GM21786 (cell line): ENCODE measurements at regions not wholly inside any gene's neighbourhood (a gene's known extent, or its start where the extent isn't known, plus 50 kb on each side); places are given as distances from the start of the nearest gene placed in this dataset.
"Not testable (repeated sequence)": the region's sequence is repeated elsewhere in the genome, so short reads cannot be mapped to it uniquely, and the experiment has no call there.

Experiments
- ATAC-seq: cut with Tn5 transposase; IDR thresholded peaks from one replicate; pipeline ENCODE4 v1.9.1; 2021; ENCODE audit not compliant: unreplicated experiment

DNA sequence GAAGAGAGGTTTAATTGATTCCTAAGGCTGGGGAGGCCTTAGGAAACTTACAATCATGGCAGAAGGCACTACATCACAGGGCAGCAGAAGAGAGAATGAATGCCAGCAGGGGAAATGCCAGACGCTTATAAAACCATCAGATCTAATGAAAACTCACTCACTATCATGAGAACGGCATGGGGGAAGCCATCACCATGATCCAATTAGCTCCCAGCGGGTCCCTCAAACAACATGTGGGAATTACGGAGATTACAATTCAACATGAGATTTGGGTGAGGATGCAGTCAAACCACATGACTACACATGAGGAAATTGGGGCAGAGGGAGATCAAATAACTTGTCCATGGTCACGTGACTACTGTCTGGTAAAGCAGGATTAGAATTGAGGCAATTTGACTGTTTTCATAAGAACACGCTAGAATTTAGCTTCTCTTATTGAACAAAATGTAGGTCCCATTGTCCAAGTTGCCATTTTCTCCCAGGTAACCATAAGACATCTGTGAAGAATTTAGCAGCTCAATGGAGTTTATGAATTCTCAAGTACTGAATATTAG is 445.1 kb upstream of the CDH20 start:
- ATAC-seq: no peak

DNA sequence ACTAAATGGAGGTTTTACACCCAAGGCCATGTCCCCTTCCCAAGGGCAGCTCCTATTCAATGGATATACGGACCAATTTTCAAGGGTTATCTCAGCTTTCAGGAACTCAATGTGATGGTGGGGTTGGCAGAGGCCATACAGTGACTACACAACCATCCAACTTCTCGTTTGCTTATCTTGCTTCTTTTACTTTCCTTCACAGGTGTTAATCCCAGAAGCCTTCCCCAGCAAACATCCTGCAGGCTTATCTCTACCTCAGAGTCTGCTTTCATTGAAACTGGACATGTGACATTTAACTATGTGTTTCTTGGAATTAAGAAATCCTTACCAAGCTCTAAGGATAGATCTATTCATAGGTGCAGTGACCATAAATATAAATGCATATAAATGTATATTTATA is 443.8 kb upstream of the CDH20 start:
- ATAC-seq: no peak

DNA sequence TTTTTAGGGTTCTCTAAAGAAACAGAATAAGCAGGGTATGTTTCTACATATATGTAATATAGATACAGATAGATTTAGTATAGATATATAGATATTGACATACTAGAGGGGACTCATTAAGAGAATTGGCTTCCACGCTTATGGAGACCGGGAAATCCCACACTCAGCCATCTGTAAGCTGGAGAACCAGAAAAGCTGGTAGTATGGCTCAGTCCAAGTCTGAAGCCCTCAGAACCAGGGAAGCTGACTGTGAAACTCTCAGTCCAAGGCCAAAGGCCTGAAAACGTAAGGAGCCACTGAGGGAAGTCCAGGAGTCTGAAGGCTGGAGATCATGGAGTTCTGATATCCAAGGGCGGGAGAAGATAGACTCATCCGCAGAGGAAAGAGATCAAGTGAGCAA is 441.3 kb upstream of the CDH20 start:
- no peak for ATAC-seq

DNA sequence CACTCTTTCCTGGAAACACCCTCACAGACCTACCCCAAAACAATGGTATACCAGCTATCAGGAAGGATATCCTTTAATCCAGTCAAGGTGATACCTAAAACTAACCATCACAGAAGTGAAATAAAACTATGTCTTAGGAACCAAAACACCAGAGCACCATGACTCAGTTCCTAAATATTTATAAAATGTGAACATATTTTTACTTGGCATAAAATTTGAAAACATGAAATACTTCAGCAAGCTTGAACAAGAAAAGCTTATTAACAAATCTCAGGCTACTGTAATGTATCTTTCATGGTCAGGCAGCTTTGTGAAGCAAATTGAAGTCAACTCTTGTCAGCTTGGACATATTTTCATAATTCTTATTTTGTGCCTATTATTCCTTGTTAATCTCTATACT is 440.8 kb upstream of the CDH20 start:
- no peak for ATAC-seq

DNA sequence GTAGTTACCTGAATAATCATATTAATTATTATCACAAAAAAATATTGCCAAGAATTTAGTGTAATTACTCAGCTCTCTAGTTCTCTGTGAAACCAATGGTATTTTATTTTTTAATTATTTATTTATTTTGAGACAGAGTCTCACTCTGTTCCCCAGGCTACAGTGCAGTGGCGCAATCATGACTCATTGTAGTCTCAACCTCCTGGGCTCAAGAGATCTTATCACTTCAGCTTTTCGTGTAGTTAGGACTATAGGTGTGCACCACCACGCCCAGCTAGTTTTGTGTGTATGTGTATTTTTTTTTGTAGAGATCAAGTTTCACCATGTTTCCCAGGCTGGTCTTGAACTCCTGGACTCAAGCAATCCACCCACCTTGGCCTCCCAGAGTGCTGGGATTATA is 440.4 kb upstream of the CDH20 start:
- no peak for ATAC-seq

DNA sequence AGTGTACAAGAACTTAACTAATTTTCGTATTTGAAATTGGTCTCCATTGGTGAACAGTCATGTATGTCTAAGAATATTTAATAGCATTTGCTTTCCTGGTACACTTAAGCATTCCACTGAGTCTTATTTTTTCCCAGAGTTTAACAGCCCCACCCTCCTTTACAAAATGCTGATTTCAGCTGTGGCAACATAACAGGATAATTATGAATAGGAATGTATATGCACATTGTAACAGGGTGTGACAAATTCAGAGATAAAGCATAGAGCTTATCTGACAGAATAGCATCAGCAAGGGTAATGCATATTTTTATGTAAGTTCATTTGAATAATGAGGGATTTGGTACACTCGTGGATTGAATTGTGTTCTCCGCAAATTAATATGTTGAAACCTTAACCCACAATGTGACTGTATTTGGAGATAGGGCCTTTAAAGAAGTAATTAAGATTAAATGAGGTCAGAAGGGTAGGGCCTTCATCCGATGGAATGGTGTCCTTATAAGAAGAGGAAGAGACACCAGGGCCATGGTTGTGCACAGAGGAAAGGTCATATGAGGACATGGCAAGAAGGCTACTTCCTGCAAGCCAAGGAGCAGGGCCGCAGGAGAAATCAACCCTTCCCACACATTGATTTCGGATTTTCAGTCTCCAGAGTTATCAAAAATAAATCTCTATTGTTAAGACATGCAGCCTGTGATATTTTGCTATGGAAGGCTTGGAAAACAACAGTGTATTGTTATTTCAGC is 439.7 kb upstream of the CDH20 start:
- no peak for ATAC-seq

DNA sequence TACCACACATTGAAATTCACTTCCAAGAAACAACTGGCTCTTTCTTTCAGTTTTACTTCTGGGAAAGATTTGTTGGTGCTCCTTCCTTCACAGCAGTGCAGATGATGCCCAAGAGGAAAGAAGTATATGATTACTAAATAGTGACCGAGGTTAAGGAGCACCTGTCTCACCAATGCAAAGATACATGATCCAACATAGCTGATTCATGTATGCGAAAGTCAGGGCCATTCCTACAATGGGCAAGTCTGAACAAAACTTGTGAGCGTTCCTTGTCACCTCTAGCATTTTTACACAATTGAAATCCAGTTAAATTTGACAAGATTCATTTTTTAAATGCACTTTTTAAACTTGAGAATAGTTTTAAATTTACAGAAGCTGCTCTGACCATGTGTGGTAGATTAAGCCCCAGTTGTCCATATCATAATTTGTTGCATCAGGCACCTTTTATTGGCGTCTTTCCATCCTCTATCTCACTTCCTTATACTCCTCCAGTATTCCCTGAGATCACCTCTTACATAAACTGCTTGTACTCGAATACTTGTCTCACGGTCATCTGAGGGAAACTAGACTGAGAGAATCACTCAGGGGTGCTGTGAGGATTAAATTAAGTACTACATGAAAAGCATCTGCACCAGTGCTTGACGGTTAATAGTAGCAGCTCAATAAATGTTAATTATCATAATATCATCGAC is 438.8 kb upstream of the CDH20 start:
- ATAC-seq: no peak

DNA sequence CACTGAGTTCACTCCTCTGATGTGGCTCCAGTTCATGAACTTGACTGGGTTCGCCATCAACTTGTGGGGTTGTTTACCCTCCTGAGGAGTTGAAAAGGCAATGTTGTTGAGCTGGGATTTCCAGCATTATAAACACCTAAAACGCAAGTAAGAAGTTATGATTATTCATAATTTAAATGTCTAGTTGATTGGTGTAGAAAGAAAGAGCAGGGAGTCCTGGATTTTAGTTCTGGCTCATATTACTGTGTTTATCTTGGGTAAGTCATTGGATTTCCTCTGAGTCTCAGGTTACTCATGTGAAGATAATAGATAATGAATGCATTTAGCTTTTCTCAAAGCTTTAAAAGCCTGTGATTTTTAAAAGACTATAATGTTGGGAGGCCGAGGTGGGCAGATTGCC is 438.0 kb upstream of the CDH20 start:
- ATAC-seq: no peak

DNA sequence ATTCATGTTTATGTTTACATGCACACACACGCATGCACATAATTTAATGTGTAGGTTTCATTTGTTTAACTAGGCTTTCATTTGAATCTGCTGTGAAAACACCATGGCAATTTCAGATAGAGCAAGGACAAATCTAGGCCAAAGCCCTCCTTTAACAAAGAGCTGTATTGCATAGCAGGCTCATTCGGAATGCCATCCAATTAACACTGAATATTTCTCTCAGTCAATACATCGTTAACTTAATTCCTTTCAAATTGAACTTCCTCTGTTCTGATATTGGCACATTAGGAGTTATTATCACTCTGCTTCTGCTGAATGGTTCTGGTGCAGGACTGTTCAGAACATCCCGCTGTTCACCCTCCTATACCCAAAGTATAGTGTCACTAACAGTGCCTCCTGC is 435.1 kb upstream of the CDH20 start:
- ATAC-seq: no peak

DNA sequence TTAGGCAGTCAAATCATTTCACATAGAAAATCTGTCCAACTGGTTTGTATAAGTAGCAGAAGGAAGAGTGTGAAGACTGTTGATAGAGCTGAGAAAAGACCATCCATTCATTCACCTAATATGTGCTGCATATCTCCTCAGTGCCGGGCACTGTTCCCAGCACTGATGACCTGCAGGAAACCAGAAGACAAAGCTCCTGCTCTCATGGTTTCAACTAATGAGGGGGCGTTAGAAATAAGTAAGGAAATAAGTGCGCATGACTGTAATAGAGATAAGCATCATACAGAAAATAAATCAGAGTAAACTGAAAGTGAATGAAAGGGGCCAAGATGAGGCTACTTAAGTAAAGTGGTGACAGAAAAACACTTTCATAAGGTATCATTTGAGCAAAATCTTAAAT is 427.5 kb upstream of the CDH20 start:
- ATAC-seq: no peak

DNA sequence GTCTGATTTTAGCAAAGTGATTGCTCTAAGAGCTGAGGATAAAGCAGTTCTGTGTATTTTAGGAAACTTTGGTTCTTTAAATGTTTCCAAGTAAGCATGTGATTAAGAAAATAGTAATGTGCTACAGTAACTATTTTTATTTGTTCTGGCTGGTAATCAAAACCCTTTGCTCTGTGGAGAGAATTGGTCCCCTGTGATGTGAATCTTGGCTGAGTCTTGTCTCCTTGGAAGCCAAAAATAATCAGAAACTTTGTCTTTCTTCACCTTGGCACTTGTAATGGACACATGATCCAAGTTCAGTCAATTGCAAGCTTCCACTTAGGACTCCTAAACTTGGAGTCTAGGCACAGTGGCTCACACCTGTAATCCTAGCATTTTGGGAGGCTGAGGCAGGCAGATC is 422.7 kb upstream of the CDH20 start:
- ATAC-seq: no peak

DNA sequence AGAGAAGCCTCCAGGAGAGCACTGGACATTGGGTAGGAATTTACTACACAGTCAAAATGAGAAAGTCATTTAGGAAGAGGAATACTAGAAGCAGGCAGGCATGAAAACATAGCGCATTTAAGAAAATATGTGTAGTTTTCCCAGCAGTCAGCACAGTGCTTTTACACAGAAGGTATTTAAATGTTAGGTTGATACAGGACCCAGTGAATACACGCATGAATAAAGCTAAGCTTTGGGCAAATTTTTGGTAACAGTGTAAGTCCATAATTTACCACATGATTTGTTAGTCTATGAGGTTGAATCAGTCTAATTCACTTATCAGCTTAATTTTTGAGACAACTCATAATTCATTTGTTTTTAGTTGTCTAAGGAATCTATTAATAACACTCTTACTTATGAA is 421.7 kb upstream of the CDH20 start:
- ATAC-seq: no peak

DNA sequence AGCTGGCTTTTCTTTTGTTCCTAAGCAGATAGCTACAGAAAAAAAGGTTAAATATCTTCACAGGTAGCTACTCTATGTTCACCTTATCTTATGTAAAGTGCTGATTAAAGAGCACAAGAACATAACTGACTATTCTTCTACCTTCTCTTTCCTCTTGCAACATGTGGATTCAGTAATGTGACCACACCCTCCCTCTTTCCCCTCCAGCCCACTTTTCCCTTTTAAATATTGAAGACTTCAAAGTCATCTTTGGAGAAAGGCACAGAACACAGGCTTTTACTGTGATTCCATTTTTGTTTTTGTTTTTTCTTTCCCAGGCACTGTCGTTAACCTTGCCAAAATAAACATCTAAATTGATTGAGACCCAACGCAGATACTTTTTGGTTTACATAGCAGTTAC is 418.1 kb upstream of the CDH20 start:
- no peak for ATAC-seq

DNA sequence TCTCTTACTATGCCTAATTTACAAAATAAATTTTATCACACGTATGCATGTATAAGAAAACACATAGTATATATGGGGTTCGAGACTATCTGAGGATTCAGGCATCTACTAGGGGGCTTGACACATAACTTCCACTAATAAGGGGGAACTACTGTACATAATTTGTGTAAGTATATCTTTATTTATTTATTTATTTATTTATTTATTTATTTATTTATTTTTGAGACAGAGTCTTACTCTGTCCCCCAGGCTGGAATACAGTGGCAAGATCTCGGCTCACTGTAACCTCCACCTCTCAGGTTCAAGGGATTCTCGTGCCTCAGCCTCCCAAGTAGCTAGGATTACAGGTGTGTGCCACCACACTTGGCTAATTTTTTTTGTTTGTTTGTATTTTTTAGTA is 414.4 kb upstream of the CDH20 start:
- ATAC-seq: not testable (repeated sequence)

DNA sequence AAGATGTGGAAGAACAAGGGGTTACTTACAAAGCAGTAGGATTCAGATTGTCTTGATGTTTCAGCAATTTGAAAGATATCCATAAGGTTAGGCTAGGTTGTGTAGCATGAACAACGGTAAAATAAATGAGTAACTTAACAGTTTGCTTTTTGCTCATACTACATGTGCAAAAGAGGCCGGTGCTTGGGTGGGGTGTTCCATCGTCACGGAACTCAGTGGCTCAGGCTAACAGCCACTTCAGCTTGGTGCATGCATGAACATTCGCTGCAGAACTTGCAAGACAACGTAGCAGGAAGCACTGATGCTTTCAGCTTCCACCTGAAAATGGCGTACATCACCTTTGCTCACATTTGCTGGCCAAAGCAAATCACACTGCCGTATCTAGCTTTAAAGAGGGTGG is 407.3 kb upstream of the CDH20 start:
- no peak for ATAC-seq

DNA sequence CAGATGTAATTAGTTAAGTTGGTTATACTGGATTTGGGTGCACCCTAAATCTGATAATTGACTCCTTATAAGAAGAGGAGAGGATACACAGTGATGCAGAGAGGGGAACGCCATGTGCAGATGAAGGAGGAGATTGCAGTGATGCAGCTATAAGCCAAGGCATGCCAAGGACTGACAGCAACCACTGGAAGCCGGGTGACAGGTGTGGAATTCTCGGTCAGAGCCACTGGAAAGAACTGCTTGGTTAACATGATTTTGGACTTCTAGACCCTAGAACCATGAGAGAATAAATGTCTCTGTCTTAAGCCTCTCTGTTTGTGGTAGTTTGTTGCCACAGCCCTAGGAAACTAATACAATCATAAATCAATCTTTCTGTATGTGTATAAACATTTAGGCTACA is 403.3 kb upstream of the CDH20 start:
- ATAC-seq: no peak

DNA sequence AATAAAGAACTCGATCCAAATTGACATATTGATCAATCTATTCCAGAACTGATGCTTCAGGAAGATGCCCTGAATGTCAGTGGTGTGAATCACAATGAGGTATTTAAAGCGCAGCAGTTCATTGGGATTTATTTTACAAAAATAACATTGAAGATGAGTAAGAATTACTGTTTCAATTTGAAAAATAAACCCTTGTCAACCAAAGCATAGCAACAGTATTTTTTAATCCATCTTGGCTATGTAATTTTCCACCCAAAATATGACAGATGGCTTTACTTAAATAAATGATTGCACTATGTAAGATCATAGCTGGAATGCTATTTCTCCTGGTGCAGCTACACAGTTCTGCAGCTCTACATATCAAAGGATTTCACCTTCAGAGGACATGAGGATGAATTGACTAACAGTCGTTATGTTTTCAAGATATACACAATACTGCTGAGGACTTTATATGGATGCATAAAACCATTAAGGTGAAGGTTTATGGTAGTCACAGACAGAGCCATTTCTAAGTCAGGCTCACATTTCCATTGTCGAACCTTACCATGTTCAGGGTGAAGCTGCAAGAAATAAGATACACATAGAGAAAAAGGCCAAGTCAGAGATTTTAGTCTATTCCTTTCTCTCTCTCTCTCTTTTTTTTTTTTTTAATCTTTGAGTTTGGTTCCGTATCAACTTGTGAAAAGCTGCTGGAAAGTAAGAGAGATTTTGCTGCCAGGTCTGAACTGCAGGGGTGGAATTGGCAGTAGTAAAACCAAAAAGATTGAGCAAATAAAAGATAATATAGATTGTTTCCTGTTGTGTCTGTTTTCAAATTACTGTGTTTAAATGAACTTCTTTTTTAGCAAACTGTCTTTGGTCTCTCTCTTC is 398.0 kb upstream of the CDH20 start:
- ATAC-seq: no peak

DNA sequence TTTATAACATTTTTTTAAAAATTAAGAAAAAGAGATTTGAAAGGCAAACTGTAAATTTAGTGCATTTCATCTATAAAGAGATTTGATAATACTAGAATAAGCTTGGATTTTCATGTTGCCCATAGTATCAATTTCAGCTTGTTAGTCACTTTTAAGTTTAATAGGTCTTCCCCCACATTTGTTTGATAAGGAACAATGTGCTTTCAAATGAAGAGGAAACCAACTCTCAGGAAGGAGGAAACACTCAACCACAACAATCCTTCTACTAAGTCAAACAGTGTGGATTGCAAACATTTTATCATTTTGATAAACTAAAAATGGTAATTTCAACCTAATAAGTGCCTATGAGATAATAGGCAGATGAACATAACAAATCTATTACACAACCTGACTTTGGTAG is 397.1 kb upstream of the CDH20 start:
- ATAC-seq: no peak

DNA sequence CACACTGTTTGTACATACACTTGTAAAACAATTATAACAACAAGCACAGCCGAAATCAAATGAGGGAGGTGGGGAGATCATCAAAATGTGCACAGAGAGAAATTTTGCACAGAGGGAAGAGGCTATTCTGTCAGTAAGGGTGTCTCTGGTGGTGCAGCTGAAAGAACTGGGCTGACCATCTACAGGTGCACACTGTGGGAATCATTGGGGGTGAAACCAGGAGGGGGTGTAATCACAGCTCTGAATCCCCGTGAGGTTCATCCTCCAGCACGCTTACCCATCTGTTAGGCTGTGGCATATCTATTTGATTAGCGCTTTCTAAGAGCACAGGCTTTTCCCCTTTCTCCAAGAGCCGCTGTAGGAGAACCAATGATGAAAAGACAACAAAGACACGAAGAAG is 389.9 kb upstream of the CDH20 start:
- ATAC-seq: no peak

DNA sequence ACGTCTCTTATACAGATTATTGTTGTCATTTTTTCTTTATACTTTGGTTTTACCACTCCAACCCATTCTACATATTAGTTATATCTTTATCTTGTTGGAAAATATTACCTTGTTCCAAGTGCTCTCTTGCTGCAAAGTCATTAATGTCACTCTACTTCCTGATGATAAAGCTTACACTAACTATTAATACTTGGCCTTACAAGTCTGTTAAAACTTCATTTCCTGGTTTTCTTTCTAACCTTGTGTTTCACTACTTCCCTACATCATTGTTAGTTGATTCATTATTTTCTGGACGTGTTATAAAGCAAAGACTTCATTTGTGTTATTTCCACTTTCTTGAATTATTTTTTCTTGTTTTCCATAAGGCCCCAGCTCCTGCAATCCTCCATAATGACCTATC is 382.6 kb upstream of the CDH20 start:
- no peak for ATAC-seq

DNA sequence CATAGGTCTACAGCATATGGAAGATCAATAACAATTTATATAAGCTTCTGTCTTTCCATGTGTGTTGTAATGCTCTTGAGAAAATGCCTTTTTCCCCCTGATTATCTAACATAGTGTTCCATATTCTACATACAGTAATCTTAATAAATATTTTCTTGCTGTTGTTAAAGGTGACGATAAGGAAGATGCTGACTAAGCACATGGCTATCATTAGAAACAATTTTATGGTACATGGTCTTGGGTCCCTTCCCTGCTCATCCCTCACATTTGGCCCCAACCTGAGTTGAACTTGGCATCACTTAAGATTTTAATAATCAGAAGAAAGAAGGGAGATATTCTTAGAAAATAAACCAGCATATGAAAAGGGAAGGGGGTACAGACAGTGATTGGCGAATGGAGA is 382.1 kb upstream of the CDH20 start:
- no peak for ATAC-seq

DNA sequence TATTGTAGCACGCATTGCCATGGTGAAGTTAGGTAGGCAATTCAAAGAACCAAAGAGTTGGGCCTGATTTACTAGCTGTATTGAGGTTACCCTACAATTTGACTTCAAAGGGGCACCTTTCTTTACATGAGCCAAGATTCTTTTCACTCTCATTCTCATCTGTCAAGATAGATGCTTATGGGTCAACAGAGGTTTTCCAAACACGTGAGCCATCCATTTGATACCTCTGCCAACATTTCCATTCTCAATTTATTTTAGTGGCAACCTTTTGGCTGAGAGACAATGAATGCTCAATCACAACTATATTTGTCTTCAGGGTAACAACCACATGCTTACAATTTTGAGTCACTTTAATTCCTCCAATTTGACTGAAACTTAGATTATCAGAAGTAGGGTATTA is 370.6 kb upstream of the CDH20 start:
- no peak for ATAC-seq
